Neural cell (in vitro differentiated cells): ENCODE measurements at regions not wholly inside any gene's neighbourhood (a gene's known extent, or its start where the extent isn't known, plus 50 kb on each side); places are given as distances from the start of the nearest gene placed in this dataset.

Experiments used
- H2AFZ ChIP-seq: fragments of 200-600, 300-800 bp; sonication (generic), shearing (Covaris generic); 2 replicates; pipeline ENCODE4 v1.6.0; 2014; ENCODE audit warnings: low read depth, mild to moderate bottlenecking, antibody characterized with exemption, low read length, moderate library complexity
- H3F3A ChIP-seq: fragments of 200-600 bp; shearing (Covaris generic); 2 replicates; pipeline ENCODE4 v1.6.1; 2016; ENCODE audit warnings: mild to moderate bottlenecking, moderate library complexity, mixed read lengths, antibody characterized with exemption, low read length; ENCODE audit not compliant: insufficient read depth, poor library complexity, severe bottlenecking
- H3K27ac ChIP-seq: fragments of 200-600, 300-800 bp; sonication (generic), shearing (Covaris generic); 2 replicates; pipeline ENCODE4 v1.5.1; 2014; ENCODE audit warnings: mild to moderate bottlenecking, low read length, moderate library complexity
- H3K27me3 ChIP-seq: fragments of 300-800, 200-600 bp; sonication (generic), shearing (Covaris generic); 2 replicates; pipeline ENCODE4 v1.6.0; 2014; ENCODE audit warnings: mild to moderate bottlenecking, low read depth, low read length, moderate library complexity; ENCODE audit not compliant: insufficient read depth
- H3K36me3 ChIP-seq: fragments of 300-800, 200-600 bp; sonication (generic), shearing (Covaris generic); 2 replicates; pipeline ENCODE4 v1.5.1; 2014; ENCODE audit warnings: mild to moderate bottlenecking, antibody characterized with exemption, low read length, moderate library complexity; ENCODE audit not compliant: insufficient read depth
- H3K4me2 ChIP-seq: fragments of 300-800, 200-600 bp; sonication (generic), shearing (Covaris generic); 2 replicates; pipeline ENCODE4 v1.6.0; 2014; ENCODE audit warnings: mild to moderate bottlenecking, low read length
- H3K4me3 ChIP-seq: fragments of 300-800, 200-600 bp; sonication (generic), shearing (Covaris generic); 2 replicates; pipeline ENCODE4 v1.5.1; 2014; ENCODE audit warnings: mild to moderate bottlenecking, low read length, moderate library complexity
- H3K79me2 ChIP-seq: fragments of 200-600 bp; shearing (Covaris generic); replicated peaks from 2 replicates; pipeline ENCODE4 v1.6.0; 2014; ENCODE audit warnings: mild to moderate bottlenecking, low read length, moderate library complexity; ENCODE audit not compliant: insufficient read depth
- H3K9ac ChIP-seq: fragments of 300-800, 200-600 bp; sonication (generic), shearing (Covaris generic); 2 replicates; pipeline ENCODE4 v1.6.1; 2016; ENCODE audit warnings: mild to moderate bottlenecking, low read length, mixed read lengths
- H3K9me2 ChIP-seq: fragments of 200-600 bp; shearing (Covaris generic); 2 replicates; pipeline ENCODE4 v1.6.1; 2016; ENCODE audit warnings: mild to moderate bottlenecking, low read length, mixed read lengths; ENCODE audit not compliant: insufficient read depth
- H3K9me3 ChIP-seq: fragments of 200-600, 300-800 bp; sonication (generic), shearing (Covaris generic); 2 replicates; pipeline ENCODE4 v1.6.1; 2016; ENCODE audit warnings: mild to moderate bottlenecking, mixed run types, low read length, moderate library complexity, mixed read lengths
- H4K20me1 ChIP-seq: fragments of 200-600 bp; shearing (Covaris generic); 2 replicates; pipeline ENCODE4 v1.6.1; 2016; ENCODE audit warnings: mild to moderate bottlenecking, mixed run types; ENCODE audit not compliant: insufficient read depth
- EP300 ChIP-seq: fragments of 450-650 bp; conservative IDR thresholded peaks from 2 replicates; pipeline ENCODE4 v1.6.1; 2014; ENCODE audit warnings: antibody characterized with exemption, mild to moderate bottlenecking, moderate library complexity; ENCODE audit not compliant: poor library complexity, severe bottlenecking
- EZH2 ChIP-seq: fragments of 200-600, 300-800 bp; shearing (Covaris generic), sonication (generic); IDR thresholded peaks from 2 replicates; pipeline ENCODE4 v1.6.1; 2014; ENCODE audit warnings: antibody characterized with exemption, low read length, borderline replicate concordance, mild to moderate bottlenecking; ENCODE audit not compliant: insufficient read depth, poor library complexity, severe bottlenecking
- MXI1 ChIP-seq: fragments of 450-650 bp; conservative IDR thresholded peaks from 2 replicates; pipeline ENCODE4 v1.6.1; 2014; ENCODE audit warnings: antibody characterized with exemption, mild to moderate bottlenecking; ENCODE audit not compliant: poor library complexity, severe bottlenecking
- POLR2AphosphoS5 ChIP-seq: IDR thresholded peaks from 2 replicates; pipeline ENCODE4 v1.6.1; 2012
- RAD21 ChIP-seq: fragments of 450-650 bp; conservative IDR thresholded peaks from 2 replicates; pipeline ENCODE4 v1.6.1; 2014; ENCODE audit warnings: antibody characterized with exemption, mild to moderate bottlenecking, moderate library complexity
- SMC3 ChIP-seq: fragments of 450-650 bp; conservative IDR thresholded peaks from 2 replicates; pipeline ENCODE4 v1.6.1; 2014; ENCODE audit warnings: antibody characterized with exemption, mild to moderate bottlenecking, moderate library complexity; ENCODE audit not compliant: poor library complexity
- TAF1 ChIP-seq: IDR thresholded peaks from 2 replicates; pipeline ENCODE4 v1.6.1; 2012; ENCODE audit warnings: low read depth
- TF ChIP-seq, protein P1 (sequence below): fragments of 450-650 bp; IDR thresholded peaks from 2 replicates; pipeline ENCODE4 v1.5.1; 2014; ENCODE audit warnings: antibody characterized with exemption, mild to moderate bottlenecking, moderate library complexity; ENCODE audit not compliant: poor library complexity, severe bottlenecking
- TF ChIP-seq, protein P2 (sequence below): IDR thresholded peaks from 2 replicates; pipeline ENCODE4 v1.6.1; 2012; ENCODE audit warnings: borderline replicate concordance

DNA sequence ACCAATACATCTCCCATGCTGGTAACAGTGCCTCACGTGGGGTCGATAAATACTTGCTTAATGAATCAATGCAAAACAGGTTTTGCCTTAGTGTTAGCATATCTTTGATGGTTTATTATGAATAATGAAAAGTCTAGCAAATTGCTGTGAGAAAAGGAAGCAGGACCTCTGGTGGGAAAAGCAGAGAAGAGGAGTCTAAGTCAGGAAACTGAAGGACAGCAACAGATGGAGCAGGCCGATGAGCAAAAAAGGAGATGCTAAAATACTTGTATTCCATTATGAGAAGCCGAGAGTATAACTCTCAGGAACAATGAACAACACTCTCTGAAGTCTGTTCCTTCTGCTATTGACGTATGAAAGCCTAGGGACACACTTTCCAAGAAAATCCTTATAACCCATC is 555.2 kb upstream of the KLHL29 start:
- Histone ChIP-seq H2AFZ (no peak overlapping the region), H4K20me1 (no peaks in the 10 kb centered on the region), H3K27me3 (no peaks in the 10 kb centered on the region), H3F3A (no peaks in the 10 kb centered on the region), H3K4me2 (no peak overlapping the region), H3K4me3 (no peak overlapping the region), H3K9ac (no peak overlapping the region), H3K9me3 (no peaks in the 10 kb centered on the region), H3K27ac (no peak overlapping the region), H3K36me3 (no peaks in the 10 kb centered on the region), H3K9me2 (no peaks in the 10 kb centered on the region), H3K79me2 (no peaks in the 10 kb centered on the region)
- TF ChIP-seq, protein P1, sequence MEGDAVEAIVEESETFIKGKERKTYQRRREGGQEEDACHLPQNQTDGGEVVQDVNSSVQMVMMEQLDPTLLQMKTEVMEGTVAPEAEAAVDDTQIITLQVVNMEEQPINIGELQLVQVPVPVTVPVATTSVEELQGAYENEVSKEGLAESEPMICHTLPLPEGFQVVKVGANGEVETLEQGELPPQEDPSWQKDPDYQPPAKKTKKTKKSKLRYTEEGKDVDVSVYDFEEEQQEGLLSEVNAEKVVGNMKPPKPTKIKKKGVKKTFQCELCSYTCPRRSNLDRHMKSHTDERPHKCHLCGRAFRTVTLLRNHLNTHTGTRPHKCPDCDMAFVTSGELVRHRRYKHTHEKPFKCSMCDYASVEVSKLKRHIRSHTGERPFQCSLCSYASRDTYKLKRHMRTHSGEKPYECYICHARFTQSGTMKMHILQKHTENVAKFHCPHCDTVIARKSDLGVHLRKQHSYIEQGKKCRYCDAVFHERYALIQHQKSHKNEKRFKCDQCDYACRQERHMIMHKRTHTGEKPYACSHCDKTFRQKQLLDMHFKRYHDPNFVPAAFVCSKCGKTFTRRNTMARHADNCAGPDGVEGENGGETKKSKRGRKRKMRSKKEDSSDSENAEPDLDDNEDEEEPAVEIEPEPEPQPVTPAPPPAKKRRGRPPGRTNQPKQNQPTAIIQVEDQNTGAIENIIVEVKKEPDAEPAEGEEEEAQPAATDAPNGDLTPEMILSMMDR: no peak
- TF ChIP-seq EZH2: no peak

DNA sequence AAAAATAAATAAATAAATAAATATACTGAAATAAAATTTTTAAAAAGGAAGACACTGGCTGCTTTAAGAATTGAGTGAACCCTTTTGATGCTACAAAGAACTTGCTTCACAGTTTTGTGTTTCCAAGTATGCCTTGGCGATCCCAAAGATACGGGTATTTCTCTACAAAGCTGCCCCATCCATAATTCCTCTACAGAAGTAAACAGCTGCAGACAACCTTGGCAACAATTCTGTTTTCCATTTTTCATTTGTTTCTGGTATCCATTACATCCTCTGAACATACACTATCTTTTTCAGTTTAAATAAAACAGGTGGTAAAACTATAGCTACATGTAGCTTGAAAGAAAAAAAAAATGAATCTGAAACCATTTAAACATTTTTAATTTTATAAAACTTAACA is 552.8 kb upstream of the KLHL29 start:
- Histone ChIP-seq H3K27ac (no peak overlapping the region), H3F3A (no peaks in the 10 kb centered on the region)
- no peak for TF ChIP-seq EP300
- TF ChIP-seq, protein P1: no peak
- TF ChIP-seq MXI1: no peak
- TF ChIP-seq, protein P2, sequence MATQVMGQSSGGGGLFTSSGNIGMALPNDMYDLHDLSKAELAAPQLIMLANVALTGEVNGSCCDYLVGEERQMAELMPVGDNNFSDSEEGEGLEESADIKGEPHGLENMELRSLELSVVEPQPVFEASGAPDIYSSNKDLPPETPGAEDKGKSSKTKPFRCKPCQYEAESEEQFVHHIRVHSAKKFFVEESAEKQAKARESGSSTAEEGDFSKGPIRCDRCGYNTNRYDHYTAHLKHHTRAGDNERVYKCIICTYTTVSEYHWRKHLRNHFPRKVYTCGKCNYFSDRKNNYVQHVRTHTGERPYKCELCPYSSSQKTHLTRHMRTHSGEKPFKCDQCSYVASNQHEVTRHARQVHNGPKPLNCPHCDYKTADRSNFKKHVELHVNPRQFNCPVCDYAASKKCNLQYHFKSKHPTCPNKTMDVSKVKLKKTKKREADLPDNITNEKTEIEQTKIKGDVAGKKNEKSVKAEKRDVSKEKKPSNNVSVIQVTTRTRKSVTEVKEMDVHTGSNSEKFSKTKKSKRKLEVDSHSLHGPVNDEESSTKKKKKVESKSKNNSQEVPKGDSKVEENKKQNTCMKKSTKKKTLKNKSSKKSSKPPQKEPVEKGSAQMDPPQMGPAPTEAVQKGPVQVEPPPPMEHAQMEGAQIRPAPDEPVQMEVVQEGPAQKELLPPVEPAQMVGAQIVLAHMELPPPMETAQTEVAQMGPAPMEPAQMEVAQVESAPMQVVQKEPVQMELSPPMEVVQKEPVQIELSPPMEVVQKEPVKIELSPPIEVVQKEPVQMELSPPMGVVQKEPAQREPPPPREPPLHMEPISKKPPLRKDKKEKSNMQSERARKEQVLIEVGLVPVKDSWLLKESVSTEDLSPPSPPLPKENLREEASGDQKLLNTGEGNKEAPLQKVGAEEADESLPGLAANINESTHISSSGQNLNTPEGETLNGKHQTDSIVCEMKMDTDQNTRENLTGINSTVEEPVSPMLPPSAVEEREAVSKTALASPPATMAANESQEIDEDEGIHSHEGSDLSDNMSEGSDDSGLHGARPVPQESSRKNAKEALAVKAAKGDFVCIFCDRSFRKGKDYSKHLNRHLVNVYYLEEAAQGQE: no peak
- TF ChIP-seq TAF1: no peak
- no peak for TF ChIP-seq EZH2
- TF ChIP-seq SMC3: no peak
- no peak for TF ChIP-seq POLR2AphosphoS5
- no peak for TF ChIP-seq RAD21

More for the DNA sequence above, 552.8 kb upstream of the KLHL29 start:
- H3K4me3 ChIP-seq: no peak overlapping the region
- no peak overlapping the region for H3K9ac ChIP-seq
- no peaks in the 10 kb centered on the region for H3K79me2 ChIP-seq
- H4K20me1 ChIP-seq: no peaks in the 10 kb centered on the region
- H3K36me3 ChIP-seq: no peaks in the 10 kb centered on the region
- no peak overlapping the region for H3K4me2 ChIP-seq
- H2AFZ ChIP-seq: no peak overlapping the region
- no peaks in the 10 kb centered on the region for H3K9me3 ChIP-seq
- H3K27me3 ChIP-seq: no peaks in the 10 kb centered on the region
- no peaks in the 10 kb centered on the region for H3K9me2 ChIP-seq
